Prostate gland (tissue), 2 donors: ENCODE measurements at regions not wholly inside any gene's neighbourhood (a gene's known extent, or its start where the extent isn't known, plus 50 kb on each side); places are given as distances from the start of the nearest gene placed in this dataset.

Experiments used
- DNase-seq: peaks from one replicate; pipeline ENCODE4 v3.0.0-alpha.2; 2019; ENCODE audit warnings: low spot score
- H3K27ac ChIP-seq, 2 donors: fragments of 200-600 bp; sonication (generic); 2 replicates each; pipeline ENCODE4 v1.5.1; 2017 to 2019
- H3K27me3 ChIP-seq: fragments of 200-600 bp; sonication (generic); replicated peaks from 2 replicates; pipeline ENCODE4 v1.5.1; 2019; ENCODE audit not compliant: insufficient read depth
- H3K36me3 ChIP-seq, 2 donors: fragments of 200-600 bp; sonication (generic); 1 replicate in 1 of 2; 2 replicates in 1 of 2; pipeline versions ENCODE4 v1.5.1 to v1.8.1; 2017 to 2019
- H3K4me1 ChIP-seq: fragments of 200-600 bp; sonication (generic); replicated peaks from 2 replicates; pipeline ENCODE4 v1.5.1; 2019
- H3K4me3 ChIP-seq, 2 donors: fragments of 200-600 bp; sonication (generic); 2 replicates each; pipeline ENCODE4 v1.5.1; 2017 to 2019
- H3K9me3 ChIP-seq: fragments of 200-600 bp; sonication (generic); 2 replicates; pipeline ENCODE4 v1.5.1; 2017
- POLR2A ChIP-seq: fragments of 450-650 bp; IDR thresholded peaks from one replicate; pipeline ENCODE4 v1.6.1; 2016; ENCODE audit warnings: antibody characterized with exemption, mild to moderate bottlenecking
- POLR2AphosphoS5 ChIP-seq: sonication (generic); formaldehyde crosslinking; IDR thresholded peaks from one replicate; pipeline ENCODE4 v1.6.1; 2017; ENCODE audit warnings: antibody characterized with exemption
- WGBS: methylation state at CpG from one replicate; pipeline ENCODE4 v1.1.5; 2018; 5-methylcytosine and 5-hydroxymethylcytosine counted together
- intact Hi-C: fragments of 100-400 bp; cut with DNase I; formaldehyde crosslinking; loops from one replicate; pipeline ENCODE4 v1.14.2; 2022
- TF ChIP-seq, protein P1 (sequence below), 4 experiments: fragments of 200-600 bp in 2 of 4; fragments of 450-650 bp in 2 of 4; sonication (generic) in 2 of 4; IDR thresholded peaks; 1 replicate in 3 of 4; 2 replicates in 1 of 4; pipeline ENCODE4 v1.5.1; 2016 to 2019; ENCODE audit warnings: antibody characterized with exemption in 4 of 4, mild to moderate bottlenecking in 2 of 4, moderate library complexity in 2 of 4

DNA sequence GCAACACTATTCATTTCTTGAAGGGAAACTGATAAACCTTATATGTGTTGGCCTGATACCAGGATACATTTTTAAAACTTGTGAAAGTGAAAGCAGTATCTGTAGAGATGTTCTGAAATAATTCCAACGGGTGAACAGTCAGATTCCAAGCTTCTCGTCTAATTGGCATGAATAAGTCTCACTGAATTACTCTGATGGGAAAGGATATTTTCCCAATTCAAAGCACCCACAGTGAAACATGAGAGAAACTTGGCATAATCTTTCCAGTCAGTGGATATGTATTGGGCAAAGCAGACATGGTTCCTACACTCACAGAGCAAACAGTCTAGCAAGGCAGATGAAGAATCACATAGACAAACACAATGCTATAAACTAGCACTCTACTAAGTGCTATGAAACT is 413.1 kb downstream of the MED13L start:
- H3K27ac ChIP-seq: peak overlapping the region in 1 of 2 donors; percentile 40
- intact Hi-C loops: loop anchor here (5.0 kb wide), 1 partner anchor 102 kb away; no protein-coding TSS in a partner anchor
- 17% methylated on average over 2 of the region's 2 CpGs for WGBS

DNA sequence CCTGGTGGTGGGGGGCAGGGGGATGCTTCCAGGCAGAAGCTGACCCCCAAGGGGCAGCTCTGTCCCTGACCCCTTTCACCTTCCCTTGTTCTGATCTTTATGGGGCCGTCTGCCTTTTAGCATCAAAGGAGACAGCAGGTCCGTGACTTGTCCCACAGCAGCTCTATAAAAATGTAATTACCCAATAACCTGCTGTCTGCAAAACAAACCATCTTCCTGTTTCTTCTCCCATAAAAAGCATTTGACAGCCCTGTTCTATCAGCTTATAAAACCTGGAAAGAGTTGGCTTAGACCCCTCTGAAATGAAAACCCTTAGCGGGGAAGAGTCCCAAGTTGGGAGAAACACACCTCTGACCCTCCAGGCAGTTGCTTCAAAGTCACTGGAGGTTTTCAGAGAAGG is 416.9 kb downstream of the MED13L start:
- H3K27me3 ChIP-seq: no peaks in the 10 kb centered on the region
- intact Hi-C loops: loop anchor here (5.0 kb wide), 1 partner anchor 98 kb away; no protein-coding TSS in a partner anchor
- no peak overlapping the region for H3K27ac ChIP-seq
- TF ChIP-seq POLR2AphosphoS5: peak; percentile 80
- TF ChIP-seq, protein P1, sequence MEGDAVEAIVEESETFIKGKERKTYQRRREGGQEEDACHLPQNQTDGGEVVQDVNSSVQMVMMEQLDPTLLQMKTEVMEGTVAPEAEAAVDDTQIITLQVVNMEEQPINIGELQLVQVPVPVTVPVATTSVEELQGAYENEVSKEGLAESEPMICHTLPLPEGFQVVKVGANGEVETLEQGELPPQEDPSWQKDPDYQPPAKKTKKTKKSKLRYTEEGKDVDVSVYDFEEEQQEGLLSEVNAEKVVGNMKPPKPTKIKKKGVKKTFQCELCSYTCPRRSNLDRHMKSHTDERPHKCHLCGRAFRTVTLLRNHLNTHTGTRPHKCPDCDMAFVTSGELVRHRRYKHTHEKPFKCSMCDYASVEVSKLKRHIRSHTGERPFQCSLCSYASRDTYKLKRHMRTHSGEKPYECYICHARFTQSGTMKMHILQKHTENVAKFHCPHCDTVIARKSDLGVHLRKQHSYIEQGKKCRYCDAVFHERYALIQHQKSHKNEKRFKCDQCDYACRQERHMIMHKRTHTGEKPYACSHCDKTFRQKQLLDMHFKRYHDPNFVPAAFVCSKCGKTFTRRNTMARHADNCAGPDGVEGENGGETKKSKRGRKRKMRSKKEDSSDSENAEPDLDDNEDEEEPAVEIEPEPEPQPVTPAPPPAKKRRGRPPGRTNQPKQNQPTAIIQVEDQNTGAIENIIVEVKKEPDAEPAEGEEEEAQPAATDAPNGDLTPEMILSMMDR (IDR thresholded peaks at IDR 0.05): no peak
- no peaks in the 10 kb centered on the region for H3K36me3 ChIP-seq
- H3K4me3 ChIP-seq: no peak overlapping the region
- WGBS: 14% methylated on average over 3 of the region's 3 CpGs
- no peak for DNase-seq
- H3K4me1 ChIP-seq: no peaks in the 10 kb centered on the region
- no peaks in the 10 kb centered on the region for H3K9me3 ChIP-seq

More for the DNA sequence above, 413.1 kb downstream of the MED13L start:
- H3K4me1 ChIP-seq: no peaks in the 10 kb centered on the region
- DNase-seq: no peak
- no peaks in the 10 kb centered on the region for H3K36me3 ChIP-seq
- H3K9me3 ChIP-seq: no peaks in the 10 kb centered on the region
- TF ChIP-seq, protein P1 (IDR thresholded peaks at IDR 0.05): no peak
- no peak for TF ChIP-seq POLR2AphosphoS5
- TF ChIP-seq POLR2A: no peak
- no peak overlapping the region for H3K4me3 ChIP-seq
- no peaks in the 10 kb centered on the region for H3K27me3 ChIP-seq

DNA sequence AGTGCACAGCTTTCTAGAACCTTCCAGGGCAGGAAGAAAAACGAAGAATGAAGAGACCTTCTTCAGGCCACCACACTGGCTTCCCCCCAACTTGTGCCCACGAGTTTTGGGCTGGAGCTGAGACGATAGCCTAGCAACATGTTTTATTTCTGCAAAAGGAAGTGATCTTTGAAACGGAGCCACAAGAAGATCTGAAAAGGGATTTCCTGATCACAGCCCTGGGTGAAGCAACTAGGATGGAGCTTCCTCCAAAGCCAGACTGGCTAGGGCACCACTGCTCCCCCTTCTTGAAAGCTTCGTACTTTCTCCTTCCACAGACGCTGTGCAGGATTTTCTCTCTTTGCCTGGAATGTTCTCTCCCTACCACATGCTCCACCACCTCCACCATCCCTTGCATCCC is 418.3 kb downstream of the MED13L start:
- peak overlapping the region in 1 of 2 donors; percentile 30 for H3K27ac ChIP-seq
- no peaks in the 10 kb centered on the region for H3K36me3 ChIP-seq
- no peaks in the 10 kb centered on the region for H3K4me1 ChIP-seq
- intact Hi-C loops: loop anchor here (5.0 to 10.0 kb wide), 2 partner anchors 42 to 1174 kb away; partner anchors contain the start of gene TBX3
- WGBS: 51% methylated on average over 6 of the region's 6 CpGs
- H3K4me3 ChIP-seq: no peak overlapping the region
- H3K27me3 ChIP-seq: no peaks in the 10 kb centered on the region
- no peak for DNase-seq
- H3K9me3 ChIP-seq: no peaks in the 10 kb centered on the region
- TF ChIP-seq, protein P1 (IDR thresholded peaks at IDR 0.05): no peak
- TF ChIP-seq POLR2AphosphoS5: no peak
- no peak for TF ChIP-seq POLR2A

DNA sequence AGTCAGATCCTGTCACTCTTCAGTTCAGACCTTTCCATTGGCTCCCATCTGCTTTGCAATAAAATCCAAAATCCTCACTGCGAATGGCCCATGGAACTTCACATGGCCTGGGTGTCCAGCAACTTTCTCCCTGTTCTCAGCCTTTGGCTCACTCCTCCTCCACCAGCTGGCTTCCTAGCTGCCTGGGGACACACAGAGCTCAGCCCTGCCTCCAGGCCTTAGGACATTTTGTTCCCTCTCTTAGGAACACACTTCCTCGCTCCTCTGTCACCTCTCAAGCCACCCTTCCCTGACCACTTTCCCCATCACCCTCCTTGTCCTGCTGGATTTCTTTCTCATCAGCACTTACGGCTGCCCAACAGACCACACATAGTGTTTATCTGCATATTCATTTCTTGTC is 419.6 kb downstream of the MED13L start:
- Histone ChIP-seq H3K27me3 (no peaks in the 10 kb centered on the region), H3K4me3 (no peak overlapping the region), H3K9me3 (no peaks in the 10 kb centered on the region), H3K27ac (peak overlapping the region; percentile 30 to 32), H3K4me1 (no peaks in the 10 kb centered on the region), H3K36me3 (no peaks in the 10 kb centered on the region)
- intact Hi-C loops: loop anchor here (5.0 to 10.0 kb wide), 2 partner anchors 41 to 1173 kb away; partner anchors contain the start of gene TBX3
- WGBS: 70% methylated on average over 3 of the region's 3 CpGs
- TF ChIP-seq, protein P1 (IDR thresholded peaks at IDR 0.05): no peak
- TF ChIP-seq POLR2AphosphoS5: peak; percentile 11
- no peak for DNase-seq

DNA sequence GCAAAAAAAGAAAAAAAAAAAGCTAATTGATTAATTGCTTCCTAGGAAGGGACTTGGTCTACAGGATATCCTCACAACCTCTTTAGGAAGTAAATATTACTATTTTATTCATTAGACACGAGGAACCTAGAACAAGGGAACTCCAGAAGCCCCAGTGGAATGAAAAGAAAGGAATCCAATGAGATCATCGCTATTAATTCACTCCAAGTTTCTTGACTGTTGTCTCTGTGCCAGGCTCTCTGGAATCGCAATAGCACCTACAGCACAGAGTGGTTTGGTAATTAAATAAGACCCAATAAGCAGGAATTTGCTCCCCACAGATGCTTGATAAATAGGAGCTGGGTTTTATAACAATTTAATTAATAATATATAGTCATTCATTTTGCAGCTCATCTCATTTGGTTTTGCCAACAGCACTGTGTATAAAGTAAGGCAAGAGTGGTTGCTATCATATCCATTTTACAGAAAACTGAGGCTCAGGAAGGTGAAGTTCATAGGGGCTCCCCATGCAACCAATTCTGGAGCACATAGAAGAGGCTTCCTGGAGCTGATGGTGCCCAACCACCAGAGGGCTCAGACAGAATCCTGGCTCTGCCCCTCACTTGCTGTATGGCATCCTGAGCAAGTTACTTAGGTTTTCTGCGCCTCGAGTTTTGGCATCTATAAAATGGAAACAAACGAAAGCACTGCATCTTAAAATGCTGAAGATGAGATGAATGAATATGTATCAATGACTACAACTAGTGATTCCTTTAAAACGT is 420.2 kb downstream of the MED13L start:
- TF ChIP-seq POLR2AphosphoS5: no peak
- TF ChIP-seq, protein P1 (IDR thresholded peaks at IDR 0.05): no peak
- TF ChIP-seq POLR2A: no peak
- intact Hi-C loops: loop anchor here (5.0 to 10.0 kb wide), 2 partner anchors 40 to 1173 kb away; partner anchors contain the start of gene TBX3
- Histone ChIP-seq H3K36me3 (no peaks in the 10 kb centered on the region), H3K9me3 (no peaks in the 10 kb centered on the region), H3K27me3 (no peaks in the 10 kb centered on the region), H3K4me3 (no peak overlapping the region), H3K27ac (no peak overlapping the region), H3K4me1 (no peaks in the 10 kb centered on the region)
- no peak for DNase-seq
- WGBS: 63% methylated on average over 7 of the region's 7 CpGs
